CD14-positive monocyte (primary cell): ENCODE measurements at regions not wholly inside any gene's neighbourhood (a gene's known extent, or its start where the extent isn't known, plus 50 kb on each side); places are given as distances from the start of the nearest gene placed in this dataset.

Source experiments
- DNase-seq, 3 donors: peaks; one replicate each; pipeline ENCODE4 v3.0.0-alpha.2; 2011 to 2022
- H2AFZ ChIP-seq: 2 replicates; pipeline ENCODE4 v1.6.0; 2012; ENCODE audit warnings: mild to moderate bottlenecking, low read depth, low read length, inconsistent platforms; ENCODE audit not compliant: insufficient read depth, poor library complexity, severe bottlenecking
- H3K27ac ChIP-seq, 2 donors: 1 replicate in 1 of 2; 2 replicates in 1 of 2; pipeline ENCODE4 v1.5.1; 2012 to 2013; ENCODE audit warnings: low read length in 2 of 2, control low read depth in 1 of 2, inconsistent platforms in 1 of 2, low read depth in 1 of 2, mild to moderate bottlenecking in 1 of 2
- H3K27me3 ChIP-seq, 2 donors: one replicate each; pipeline versions ENCODE4 v1.6.0 to v1.6.1; 2011 to 2013; ENCODE audit warnings: low read length in 2 of 2; ENCODE audit not compliant: control insufficient read depth in 2 of 2, insufficient read depth in 2 of 2
- H3K36me3 ChIP-seq, 2 donors: replicated peaks in 1 of 2; 1 replicate in 1 of 2; 2 replicates in 1 of 2; pipeline versions ENCODE4 v1.5.1 to v1.6.1; 2012 to 2013; ENCODE audit warnings: low read length in 2 of 2, control low read depth in 1 of 2, inconsistent platforms in 1 of 2, mild to moderate bottlenecking in 1 of 2; ENCODE audit not compliant: insufficient read depth in 2 of 2, control insufficient read depth in 1 of 2
- H3K4me1 ChIP-seq, 2 donors: 1 replicate in 1 of 2; 2 replicates in 1 of 2; pipeline versions ENCODE4 v1.5.1 to v1.6.1; 2012 to 2013; ENCODE audit warnings: low read length in 2 of 2, control low read depth in 1 of 2, inconsistent platforms in 1 of 2, mild to moderate bottlenecking in 1 of 2, moderate library complexity in 1 of 2; ENCODE audit not compliant: insufficient read depth in 2 of 2, control insufficient read depth in 1 of 2
- H3K4me2 ChIP-seq: replicated peaks from 2 replicates; pipeline ENCODE3; 2012; ENCODE audit warnings: low read length, moderate library complexity, mild to moderate bottlenecking; ENCODE audit not compliant: poor library complexity, severe bottlenecking; ENCODE audit errors: extremely low read depth
- H3K4me3 ChIP-seq, 3 experiments: fragments of 200-600 bp in 1 of 3; sonication (generic) in 1 of 3; replicated peaks in 1 of 3; 1 replicate in 2 of 3; 2 replicates in 1 of 3; pipeline ENCODE4 v1.5.1; 2011 to 2013; ENCODE audit warnings: low read length in 3 of 3, mild to moderate bottlenecking in 3 of 3, control low read depth in 2 of 3, low read depth in 2 of 3, inconsistent platforms in 1 of 3, moderate library complexity in 1 of 3
- H3K79me2 ChIP-seq: 2 replicates; pipeline ENCODE4 v1.6.0; 2012; ENCODE audit warnings: mild to moderate bottlenecking, control low read depth, inconsistent platforms, low read length, moderate library complexity; ENCODE audit not compliant: insufficient read depth
- H3K9ac ChIP-seq: 2 replicates; pipeline ENCODE4 v1.6.0; 2017; ENCODE audit warnings: low read length, mild to moderate bottlenecking; ENCODE audit not compliant: insufficient read depth, poor library complexity, severe bottlenecking
- H3K9me3 ChIP-seq, 2 donors: replicated peaks in 1 of 2; 1 replicate in 1 of 2; 2 replicates in 1 of 2; pipeline versions ENCODE4 v1.5.1 to v1.6.1; 2012 to 2013; ENCODE audit warnings: low read length in 2 of 2, control low read depth in 1 of 2; ENCODE audit not compliant: control insufficient read depth in 1 of 2, insufficient read depth in 1 of 2
- H4K20me1 ChIP-seq: 2 replicates; pipeline ENCODE4 v1.6.0; 2012; ENCODE audit warnings: mild to moderate bottlenecking, low read length, control low read depth, moderate library complexity; ENCODE audit not compliant: insufficient read depth
- H3K27ac Mint-ChIP-seq, 7 donors: one replicate each; pipeline ENCODE4 v1.8.0; 2020; ENCODE audit warnings: mild to moderate bottlenecking in 7 of 7, mixed read lengths in 7 of 7, moderate library complexity in 6 of 7, inconsistent platforms in 2 of 7
- H3K27me3 Mint-ChIP-seq, 3 donors: one replicate each; pipeline ENCODE4 v1.8.0; 2021 to 2022; ENCODE audit warnings: low read depth in 3 of 3, mild to moderate bottlenecking in 3 of 3, mixed read lengths in 3 of 3, moderate library complexity in 3 of 3, inconsistent platforms in 1 of 3
- H3K36me3 Mint-ChIP-seq, 2 donors: one replicate each; pipeline ENCODE4 v1.8.0; 2020; ENCODE audit warnings: mixed read lengths in 2 of 2, inconsistent platforms in 1 of 2, mild to moderate bottlenecking in 1 of 2
- H3K4me1 Mint-ChIP-seq: one replicate; pipeline ENCODE4 v1.8.0; 2020; ENCODE audit warnings: mild to moderate bottlenecking, mixed read lengths
- H3K4me3 Mint-ChIP-seq, 2 donors: one replicate each; pipeline ENCODE4 v1.8.0; 2020; ENCODE audit warnings: mild to moderate bottlenecking in 2 of 2, mixed read lengths in 2 of 2, moderate library complexity in 1 of 2
- H3K9me3 Mint-ChIP-seq, 7 donors: one replicate each; pipeline ENCODE4 v1.8.0; 2020 to 2022; ENCODE audit warnings: mixed read lengths in 7 of 7, mild to moderate bottlenecking in 6 of 7, moderate library complexity in 6 of 7, inconsistent platforms in 2 of 7
- CTCF ChIP-seq: fragments of 200-600 bp; IDR thresholded peaks from one replicate; pipeline ENCODE4 v1.8.0; 2022; ENCODE audit warnings: antibody characterized with exemption, mild to moderate bottlenecking
- WGBS: methylation state at CpG from one replicate; pipeline ENCODE4 v1.1.5; 2013; ENCODE audit warnings: missing lambda C conversion rate; ENCODE audit not compliant: insufficient coverage; 5-methylcytosine and 5-hydroxymethylcytosine counted together
- intact Hi-C, 2 donors: fragments of 100-400 bp; cut with micrococcal nuclease; formaldehyde crosslinking; loops; one replicate each; pipeline versions ENCODE4 v1.15.0 to v1.15.1; 2023

GRCh38 chr7:13034693-13035092, 347.3 kb downstream of the ARL4A start:
- peaks cover 0 to 9% (median 0%) of the 10 kb centered on the region in 7 donors for H3K9me3 Mint-ChIP-seq
- Histone ChIP-seq H3K9ac (no peak overlapping the region), H2AFZ (no peak overlapping the region), H3K79me2 (no peaks in the 10 kb centered on the region), H3K4me1 (no peaks in the 10 kb centered on the region), H3K27me3 (no peaks in the 10 kb centered on the region), H4K20me1 (no peaks in the 10 kb centered on the region), H3K9me3 (no peaks in the 10 kb centered on the region), H3K4me3 (no peak overlapping the region), H3K27ac (no peak overlapping the region), H3K4me2 (no peak overlapping the region), H3K36me3 (no peaks in the 10 kb centered on the region)
- H3K36me3 Mint-ChIP-seq: no peaks in the 10 kb centered on the region
- TF ChIP-seq CTCF: no peak
- no peak overlapping the region for H3K27ac Mint-ChIP-seq
- intact Hi-C loops: no loop called here
- peaks cover 0 to 2% (median 0%) of the 10 kb centered on the region in 3 donors for H3K27me3 Mint-ChIP-seq
- peaks cover 5% of the 10 kb centered on the region for H3K4me1 Mint-ChIP-seq
- 100% methylated on average over 1 of the region's 1 CpG for WGBS
- DNase-seq: no peak
- H3K4me3 Mint-ChIP-seq: no peak overlapping the region

- no peak overlapping the region for H2AFZ ChIP-seq
- Mint-ChIP-seq H3K4me1 (peaks cover 5% of the 10 kb centered on the region), H3K36me3 (no peaks in the 10 kb centered on the region), H3K9me3 (peaks cover 0 to 9% (median 0%) of the 10 kb centered on the region in 7 donors), H3K4me3 (no peak overlapping the region), H3K27ac (no peak overlapping the region), H3K27me3 (peaks cover 0 to 2% (median 0%) of the 10 kb centered on the region in 3 donors)
- no peak overlapping the region for H3K9ac ChIP-seq
- no peaks in the 10 kb centered on the region for H3K4me1 ChIP-seq
- no peak for DNase-seq
- no peak for TF ChIP-seq CTCF
- intact Hi-C loops: no loop called here
- no peaks in the 10 kb centered on the region for H3K27me3 ChIP-seq
- H4K20me1 ChIP-seq: no peaks in the 10 kb centered on the region
- WGBS: 95% methylated on average over 4 of the region's 4 CpGs
- no peaks in the 10 kb centered on the region for H3K36me3 ChIP-seq
- H3K27ac ChIP-seq: no peak overlapping the region
- H3K4me2 ChIP-seq: no peak overlapping the region
- no peaks in the 10 kb centered on the region for H3K79me2 ChIP-seq
- H3K4me3 ChIP-seq: no peak overlapping the region
- no peaks in the 10 kb centered on the region for H3K9me3 ChIP-seq
Measured at GRCh38 chr7:13035233-13035632, 347.8 kb downstream of the ARL4A start.
